ENCODE measurements at regions not wholly inside any gene's neighbourhood (a gene's known extent, or its start where the extent isn't known, plus 50 kb on each side); places are given as distances from the start of the nearest gene placed in this dataset.
"Not testable (repeated sequence)": the region's sequence is repeated elsewhere in the genome, so short reads cannot be mapped to it uniquely, and the experiment has no call there.

GRCh38 chr1:88341447-88341846 lies 342.6 kb upstream of the PKN2 start (continued):
- TF ChIP-seq AR (CRISPR knock-in tag; IDR thresholded peaks at IDR 0.05) (no peak), ATF1 (CRISPR knock-in tag; IDR thresholded peaks at IDR 0.05) (no peak), GABPB1 (CRISPR knock-in tag; IDR thresholded peaks at IDR 0.05) (no peak), ZNF232 (CRISPR knock-in tag; IDR thresholded peaks at IDR 0.05) (no peak), NFATC4 (CRISPR knock-in tag; IDR thresholded peaks at IDR 0.05) (no peak)

GRCh38 chr1:88342081-88342480 lies 342.0 kb upstream of the PKN2 start:
- H3K27me3 Mint-ChIP-seq (ENCODE audit: low read depth); POLR2A ChIA-PET; H3K27ac Mint-ChIP-seq; CTCF ChIA-PET; ATAC-seq; H3K36me3 Mint-ChIP-seq: not testable (repeated sequence)
- Mint-ChIP-seq H3K4me1 (peaks cover 11% of the 10 kb centered on the region), H3K4me3 (peak overlapping the region; percentile 45), H3K9me3 (peaks cover 11% of the 10 kb centered on the region)
- peak; percentile 50 for DNase-seq (ENCODE audit: low spot score)

- no peaks in the 10 kb centered on the region for H3K36me3 Mint-ChIP-seq
- DNase-seq (ENCODE audit: low spot score) (no peak), ATAC-seq (no peak)
- TF ChIP-seq FOXP1 (CRISPR knock-in tag; IDR thresholded peaks at IDR 0.05; ENCODE audit: borderline replicate concordance) (no peak), HMGA2 (CRISPR knock-in tag; IDR thresholded peaks at IDR 0.05) (no peak), SOX15 (CRISPR knock-in tag; IDR thresholded peaks at IDR 0.05) (no peak), HMGXB4 (CRISPR knock-in tag; IDR thresholded peaks at IDR 0.05) (no peak), OVOL2 (CRISPR knock-in tag; IDR thresholded peaks at IDR 0.05; ENCODE audit: borderline replicate concordance) (no peak), NR3C1 (CRISPR knock-in tag; conservative IDR thresholded peaks at IDR 0.05; ENCODE audit: low read depth) (no peak), TCF7 (CRISPR knock-in tag; IDR thresholded peaks at IDR 0.05; ENCODE audit: low read depth) (no peak), NR2C2 (CRISPR knock-in tag; IDR thresholded peaks at IDR 0.05) (no peak), CREM (CRISPR knock-in tag; IDR thresholded peaks at IDR 0.05) (no peak), AR (CRISPR knock-in tag; IDR thresholded peaks at IDR 0.05) (no peak)
- TF ChIP-seq, protein P1, sequence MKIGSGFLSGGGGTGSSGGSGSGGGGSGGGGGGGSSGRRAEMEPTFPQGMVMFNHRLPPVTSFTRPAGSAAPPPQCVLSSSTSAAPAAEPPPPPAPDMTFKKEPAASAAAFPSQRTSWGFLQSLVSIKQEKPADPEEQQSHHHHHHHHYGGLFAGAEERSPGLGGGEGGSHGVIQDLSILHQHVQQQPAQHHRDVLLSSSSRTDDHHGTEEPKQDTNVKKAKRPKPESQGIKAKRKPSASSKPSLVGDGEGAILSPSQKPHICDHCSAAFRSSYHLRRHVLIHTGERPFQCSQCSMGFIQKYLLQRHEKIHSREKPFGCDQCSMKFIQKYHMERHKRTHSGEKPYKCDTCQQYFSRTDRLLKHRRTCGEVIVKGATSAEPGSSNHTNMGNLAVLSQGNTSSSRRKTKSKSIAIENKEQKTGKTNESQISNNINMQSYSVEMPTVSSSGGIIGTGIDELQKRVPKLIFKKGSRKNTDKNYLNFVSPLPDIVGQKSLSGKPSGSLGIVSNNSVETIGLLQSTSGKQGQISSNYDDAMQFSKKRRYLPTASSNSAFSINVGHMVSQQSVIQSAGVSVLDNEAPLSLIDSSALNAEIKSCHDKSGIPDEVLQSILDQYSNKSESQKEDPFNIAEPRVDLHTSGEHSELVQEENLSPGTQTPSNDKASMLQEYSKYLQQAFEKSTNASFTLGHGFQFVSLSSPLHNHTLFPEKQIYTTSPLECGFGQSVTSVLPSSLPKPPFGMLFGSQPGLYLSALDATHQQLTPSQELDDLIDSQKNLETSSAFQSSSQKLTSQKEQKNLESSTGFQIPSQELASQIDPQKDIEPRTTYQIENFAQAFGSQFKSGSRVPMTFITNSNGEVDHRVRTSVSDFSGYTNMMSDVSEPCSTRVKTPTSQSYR (CRISPR knock-in tag; IDR thresholded peaks at IDR 0.05): no peak
- TF ChIP-seq, protein P2, sequence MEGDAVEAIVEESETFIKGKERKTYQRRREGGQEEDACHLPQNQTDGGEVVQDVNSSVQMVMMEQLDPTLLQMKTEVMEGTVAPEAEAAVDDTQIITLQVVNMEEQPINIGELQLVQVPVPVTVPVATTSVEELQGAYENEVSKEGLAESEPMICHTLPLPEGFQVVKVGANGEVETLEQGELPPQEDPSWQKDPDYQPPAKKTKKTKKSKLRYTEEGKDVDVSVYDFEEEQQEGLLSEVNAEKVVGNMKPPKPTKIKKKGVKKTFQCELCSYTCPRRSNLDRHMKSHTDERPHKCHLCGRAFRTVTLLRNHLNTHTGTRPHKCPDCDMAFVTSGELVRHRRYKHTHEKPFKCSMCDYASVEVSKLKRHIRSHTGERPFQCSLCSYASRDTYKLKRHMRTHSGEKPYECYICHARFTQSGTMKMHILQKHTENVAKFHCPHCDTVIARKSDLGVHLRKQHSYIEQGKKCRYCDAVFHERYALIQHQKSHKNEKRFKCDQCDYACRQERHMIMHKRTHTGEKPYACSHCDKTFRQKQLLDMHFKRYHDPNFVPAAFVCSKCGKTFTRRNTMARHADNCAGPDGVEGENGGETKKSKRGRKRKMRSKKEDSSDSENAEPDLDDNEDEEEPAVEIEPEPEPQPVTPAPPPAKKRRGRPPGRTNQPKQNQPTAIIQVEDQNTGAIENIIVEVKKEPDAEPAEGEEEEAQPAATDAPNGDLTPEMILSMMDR (IDR thresholded peaks at IDR 0.05): no peak
- no peak overlapping the region for H3K4me3 Mint-ChIP-seq
- H3K27ac Mint-ChIP-seq: no peak overlapping the region
- H3K9me3 Mint-ChIP-seq: peaks cover 7% of the 10 kb centered on the region
- H3K4me1 Mint-ChIP-seq: no peaks in the 10 kb centered on the region
- ChIA-PET CTCF (no interaction called here), POLR2A (no interaction called here)
- no peaks in the 10 kb centered on the region for H3K27me3 Mint-ChIP-seq (ENCODE audit: low read depth)
Observed at GRCh38 chr1:88350648-88351047, 333.4 kb upstream of the PKN2 start.
